Activated T-cell treated with anti-CD3 and anti-CD28 coated beads, Interleukin-2, amount 50 U/mL, for 48 hours (primary cell): ENCODE measurements at regions not wholly inside any gene's neighbourhood (a gene's known extent, or its start where the extent isn't known, plus 50 kb on each side); places are given as distances from the start of the nearest gene placed in this dataset.

Experiments used
- DNase-seq, 2 experiments: peaks; one replicate each; pipeline ENCODE4 v3.0.0-alpha.2; 2020

DNA sequence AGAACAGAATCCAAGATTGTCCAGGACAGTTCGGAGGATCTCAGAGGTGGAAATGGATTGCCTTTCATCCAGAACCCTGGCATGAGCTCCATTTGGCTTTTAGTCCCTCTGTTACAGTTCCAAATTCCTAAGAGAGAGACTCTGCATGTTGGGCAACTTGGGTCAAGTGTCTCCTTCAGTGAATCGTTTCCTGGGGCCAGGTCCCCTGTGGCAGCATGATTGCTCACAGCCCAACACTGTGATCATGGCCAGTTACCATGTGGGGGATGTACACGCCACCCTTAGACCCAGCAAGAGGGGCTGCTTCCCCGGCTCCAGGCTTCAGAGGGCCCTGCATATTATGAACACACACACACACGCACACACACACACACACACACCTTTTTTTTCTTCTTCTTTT, 118.6 kb upstream of the GLI2 start:
- DNase-seq: no peak

DNA sequence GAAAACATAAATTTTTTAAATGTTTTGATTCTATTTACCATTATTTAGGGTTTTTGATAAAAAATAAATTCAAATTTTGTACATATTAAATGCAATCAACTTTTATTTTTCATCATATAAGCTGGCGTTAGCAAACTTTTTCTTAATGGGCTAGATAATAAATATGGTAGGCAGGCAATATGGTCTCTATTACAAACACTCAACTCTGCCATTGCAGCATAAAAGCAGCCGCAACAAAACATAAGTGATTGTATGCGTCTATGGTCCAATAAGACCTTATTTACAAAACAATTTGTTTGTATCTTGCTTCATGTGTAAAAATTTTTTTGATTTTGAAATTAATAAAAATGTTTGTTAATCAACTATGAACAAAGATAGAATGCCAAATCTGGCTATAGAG, 116.8 kb upstream of the GLI2 start:
- no peak for DNase-seq

DNA sequence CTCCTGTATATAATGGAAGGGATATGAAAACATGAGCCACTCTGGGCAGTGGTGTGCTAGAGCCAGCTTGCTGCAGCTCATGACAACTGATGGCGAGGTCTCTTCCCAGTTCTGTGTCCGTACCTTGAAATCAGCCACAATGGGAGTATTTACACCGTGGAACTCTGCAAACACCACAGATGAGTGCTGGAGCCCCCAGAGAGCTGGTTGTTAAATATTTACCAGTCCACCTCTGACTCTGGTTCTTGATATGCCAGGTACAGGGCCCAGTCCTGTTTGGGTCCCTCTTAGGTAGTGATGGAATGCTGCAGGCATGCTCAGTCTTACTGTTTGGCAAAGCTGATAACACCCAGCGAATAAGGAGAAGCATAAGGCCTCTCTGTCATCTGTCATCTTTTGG, 116.1 kb upstream of the GLI2 start:
- DNase-seq: no peak

DNA sequence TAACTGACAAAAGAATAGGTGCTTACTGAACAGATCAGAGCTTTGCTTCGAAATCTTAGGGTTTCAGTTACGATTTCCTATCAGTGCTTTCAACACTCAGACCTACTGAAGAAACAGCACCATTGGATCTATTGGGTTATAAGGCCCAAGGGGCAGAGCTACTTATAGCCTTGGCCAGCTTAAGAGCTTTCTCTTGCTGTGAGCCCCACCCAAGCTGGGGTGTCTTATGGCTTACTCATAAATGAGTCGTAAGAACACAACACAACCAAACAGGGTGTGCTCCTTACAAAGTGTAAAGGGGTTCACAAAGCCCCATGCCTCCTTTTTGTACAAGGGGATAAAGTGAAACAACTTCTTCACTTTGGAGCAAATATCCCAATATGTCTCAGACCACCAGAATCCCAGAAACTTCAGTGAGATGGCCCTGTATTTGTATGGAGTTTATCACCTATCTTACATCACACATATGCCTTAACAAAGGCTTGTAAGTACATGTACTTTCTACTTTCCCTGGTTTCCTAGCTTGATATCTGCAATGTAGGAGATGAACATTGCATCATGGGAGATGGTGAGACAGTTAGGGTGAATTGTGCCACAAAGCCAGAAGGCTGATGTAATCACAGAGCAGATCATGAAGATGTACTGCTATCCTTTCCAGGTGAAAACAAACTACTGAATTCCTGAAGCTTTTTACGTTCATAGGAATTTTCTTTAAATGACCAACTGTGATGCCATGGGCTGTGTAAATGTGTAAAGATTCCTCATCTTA, 115.5 kb upstream of the GLI2 start:
- DNase-seq: no peak

DNA sequence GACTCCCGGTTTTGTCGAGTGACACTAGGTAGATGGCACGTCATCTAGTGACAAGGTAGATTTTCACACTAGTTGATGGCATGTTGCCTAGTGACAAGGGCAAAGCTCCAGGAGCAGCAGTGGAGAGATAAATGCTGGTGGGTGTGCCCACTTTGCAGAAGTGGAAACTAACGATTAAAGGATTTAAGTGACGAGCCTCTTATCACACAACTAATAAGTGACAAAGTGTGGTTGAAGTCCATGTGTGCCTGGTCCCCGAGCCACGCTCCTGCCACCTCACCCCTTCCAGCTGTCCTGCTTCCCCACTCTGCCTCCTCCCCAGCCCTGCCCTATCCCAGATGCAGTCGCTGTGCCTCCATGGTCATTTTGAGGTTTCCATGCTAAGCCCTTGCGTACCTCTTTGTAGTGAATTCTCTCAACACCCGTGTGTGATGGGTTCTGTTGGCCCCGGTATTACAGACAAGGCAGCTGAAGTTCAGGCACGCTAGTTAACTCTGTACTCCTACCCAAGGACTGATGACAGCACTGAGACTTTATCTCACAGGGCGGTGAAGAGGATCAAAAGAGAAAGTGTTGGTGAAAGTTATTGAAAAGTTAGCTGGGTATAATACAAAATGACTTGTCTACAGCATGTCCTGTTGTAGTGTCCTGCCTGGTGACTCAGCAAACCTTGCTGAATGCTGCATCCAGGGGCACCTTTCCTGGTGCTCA, 113.4 kb upstream of the GLI2 start:
- no peak for DNase-seq

DNA sequence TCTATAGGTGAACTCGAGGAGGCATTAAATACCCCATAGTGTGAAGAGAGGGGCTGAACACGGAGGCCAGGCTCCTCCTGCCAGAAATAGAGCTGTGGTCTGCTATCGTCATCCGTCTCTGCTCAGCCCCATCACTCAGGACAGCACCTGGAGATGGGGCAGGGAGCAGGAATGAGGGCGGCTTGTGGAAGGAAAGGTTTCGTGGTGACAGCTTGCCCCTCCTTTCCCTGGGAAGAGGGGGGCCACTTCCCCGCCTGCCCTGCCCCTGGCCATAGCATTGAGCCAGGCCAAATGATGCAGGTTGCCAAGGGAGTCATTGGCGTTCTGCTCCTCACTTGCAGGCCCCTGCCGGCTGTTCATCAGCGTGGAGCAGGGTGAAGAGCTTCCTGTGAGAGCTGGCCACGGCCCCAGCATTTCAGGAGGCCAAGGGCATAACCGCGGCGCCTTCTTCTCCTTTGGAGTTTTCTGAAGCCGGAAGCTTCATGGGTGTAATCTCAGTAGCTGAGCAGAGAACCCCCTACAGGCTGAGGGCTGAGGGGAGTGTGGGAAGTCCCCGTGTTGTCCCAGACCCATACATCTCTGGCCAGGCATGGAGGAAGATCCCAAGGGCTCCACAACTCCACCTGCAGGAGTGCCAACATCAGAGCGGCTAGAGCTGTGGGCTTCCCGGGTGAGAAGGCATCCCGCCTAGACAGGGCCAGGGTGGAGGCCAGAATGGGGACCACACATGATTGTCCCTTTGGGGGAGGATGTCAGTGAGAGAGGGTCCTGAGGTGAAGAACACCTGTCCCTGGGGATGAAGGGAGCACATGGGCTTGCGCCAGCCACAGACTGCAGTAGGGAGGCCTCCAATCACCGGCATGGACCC, 112.5 kb upstream of the GLI2 start:
- no peak for DNase-seq

DNA sequence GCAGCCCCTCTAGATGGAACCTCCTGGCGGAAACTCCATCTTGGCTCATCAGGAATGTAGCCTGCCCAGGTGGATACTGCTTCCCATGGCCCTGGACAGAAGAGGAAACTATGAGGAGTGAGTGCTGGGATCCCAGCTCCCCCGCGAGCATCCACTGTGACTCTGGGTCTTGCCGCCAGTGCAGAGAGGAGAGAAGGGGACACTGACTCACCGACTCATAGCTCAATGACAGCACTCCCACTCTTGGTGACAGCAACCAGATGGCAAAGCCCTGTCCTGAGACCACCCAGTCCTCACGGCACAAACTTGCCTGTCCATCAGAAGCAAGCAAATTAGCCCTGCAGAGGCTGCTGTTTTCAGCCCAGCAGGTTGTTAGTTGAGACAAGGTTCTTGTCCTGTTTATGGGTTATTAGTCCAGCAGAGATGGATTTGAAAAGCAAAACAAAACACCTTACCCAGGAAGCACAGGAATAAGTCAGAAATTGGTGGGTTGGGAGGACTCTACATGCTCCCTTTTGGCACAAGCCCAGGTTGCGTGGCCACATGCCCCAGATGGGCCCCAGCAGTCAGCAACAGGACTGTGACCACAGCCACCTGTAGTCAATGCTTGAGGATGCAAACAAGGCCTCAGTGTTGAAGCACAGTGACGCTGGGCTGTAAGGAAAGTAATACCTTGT, 111.5 kb upstream of the GLI2 start:
- no peak for DNase-seq

DNA sequence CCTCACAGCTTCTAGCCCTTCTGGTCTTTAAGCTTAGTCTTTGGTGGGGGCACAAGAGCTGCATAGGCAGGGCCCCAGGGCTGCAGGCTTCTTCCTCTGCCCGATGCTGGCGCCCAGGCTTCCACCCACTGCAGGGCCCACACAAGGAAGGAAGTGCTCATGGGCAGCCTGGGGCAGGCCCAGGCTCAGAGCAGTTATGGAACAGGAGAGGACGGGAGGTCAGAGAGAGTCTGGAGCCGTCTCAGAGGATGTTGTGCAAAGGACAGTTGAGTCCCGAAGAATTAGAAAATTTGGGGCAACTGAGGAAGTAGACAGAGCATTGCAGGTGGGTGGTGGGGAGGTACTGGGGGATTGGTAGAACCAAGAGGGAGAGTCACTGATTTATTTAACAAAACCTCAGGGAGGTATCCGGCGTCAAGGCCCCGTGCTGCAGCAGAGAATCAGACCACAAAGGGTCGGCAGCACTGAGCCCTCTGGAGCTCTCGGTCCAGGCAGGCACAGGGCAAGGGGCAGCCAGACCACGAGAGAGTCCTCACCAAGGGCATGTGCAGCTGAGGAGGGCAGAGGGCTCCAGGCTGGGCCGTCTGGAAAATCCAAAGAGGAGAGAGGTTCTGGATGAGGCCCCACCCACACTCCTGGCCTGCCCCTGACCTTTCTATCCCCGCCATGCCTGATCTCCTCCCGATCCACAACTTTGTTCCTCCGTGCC, 110.8 kb upstream of the GLI2 start:
- no peak for DNase-seq

DNA sequence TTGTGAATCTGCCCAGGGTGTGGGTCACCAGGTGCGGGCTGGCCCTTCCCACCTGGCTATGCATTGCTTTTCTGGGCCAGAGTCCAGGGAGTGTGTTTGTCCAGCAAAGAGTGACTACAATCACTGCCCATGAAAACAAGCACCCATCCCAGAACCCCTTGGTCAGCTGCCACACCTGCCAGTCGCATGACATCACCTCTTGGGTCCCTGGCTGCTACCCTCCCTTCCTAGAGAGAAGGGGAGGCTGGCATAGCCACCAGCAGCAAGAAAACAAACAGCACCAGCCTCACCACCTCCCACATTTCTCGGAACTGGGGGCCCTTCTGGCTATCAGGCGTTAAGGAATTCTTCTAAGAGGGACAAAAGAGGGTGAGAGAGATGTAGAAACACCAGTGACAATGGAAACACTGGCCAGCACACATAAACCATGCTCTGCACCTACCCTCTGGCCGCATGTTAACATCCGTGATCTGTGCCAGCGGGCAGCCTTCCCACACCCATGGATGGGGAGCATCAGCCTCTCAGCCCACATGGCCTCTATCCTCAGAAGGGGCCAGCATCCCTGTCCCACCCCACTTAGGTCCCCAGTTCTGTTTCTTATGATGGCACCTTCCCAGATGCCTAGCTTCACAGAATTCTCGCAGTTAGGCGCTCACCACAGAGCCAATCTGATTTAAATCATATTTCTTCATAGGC, 109.7 kb upstream of the GLI2 start:
- no peak for DNase-seq

DNA sequence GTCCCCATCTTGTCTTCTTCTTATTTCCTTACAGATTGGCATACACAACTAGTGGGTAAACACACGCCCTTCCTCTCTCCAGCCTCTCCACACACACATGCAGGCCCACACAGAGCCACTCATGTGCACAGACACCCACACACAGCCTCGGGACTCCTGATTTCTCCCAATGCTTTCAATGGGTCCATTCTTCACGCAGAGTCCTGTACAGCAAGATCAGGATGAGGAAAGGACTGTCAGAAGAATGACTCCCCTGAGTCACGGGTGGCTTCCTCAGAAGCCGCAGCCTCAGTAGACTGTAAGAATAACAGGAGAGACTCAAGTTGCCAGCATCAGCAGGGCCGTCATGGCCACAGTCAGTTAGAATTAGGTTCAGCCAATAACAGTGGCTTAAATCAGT, 109.1 kb upstream of the GLI2 start:
- DNase-seq: no peak

DNA sequence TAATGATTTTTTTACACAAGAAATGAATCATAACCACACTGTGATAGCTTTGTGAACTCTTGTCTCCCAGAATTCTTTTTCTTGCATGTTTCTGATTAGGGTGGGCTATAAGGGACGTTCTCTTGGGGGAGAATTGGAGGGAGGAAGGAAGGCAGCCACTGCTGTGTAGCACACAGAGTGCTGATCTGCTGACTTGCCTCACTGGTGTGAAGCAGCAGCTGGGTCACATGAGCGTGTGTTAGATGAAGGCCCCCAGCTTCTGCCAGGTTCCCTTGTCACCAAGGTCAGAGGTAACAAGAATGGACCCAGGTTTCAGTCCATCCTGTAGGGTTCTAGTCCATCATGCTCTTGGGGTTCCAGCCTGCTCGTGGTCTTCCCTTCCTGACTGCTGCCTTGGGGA, 107.4 kb upstream of the GLI2 start:
- no peak for DNase-seq

DNA sequence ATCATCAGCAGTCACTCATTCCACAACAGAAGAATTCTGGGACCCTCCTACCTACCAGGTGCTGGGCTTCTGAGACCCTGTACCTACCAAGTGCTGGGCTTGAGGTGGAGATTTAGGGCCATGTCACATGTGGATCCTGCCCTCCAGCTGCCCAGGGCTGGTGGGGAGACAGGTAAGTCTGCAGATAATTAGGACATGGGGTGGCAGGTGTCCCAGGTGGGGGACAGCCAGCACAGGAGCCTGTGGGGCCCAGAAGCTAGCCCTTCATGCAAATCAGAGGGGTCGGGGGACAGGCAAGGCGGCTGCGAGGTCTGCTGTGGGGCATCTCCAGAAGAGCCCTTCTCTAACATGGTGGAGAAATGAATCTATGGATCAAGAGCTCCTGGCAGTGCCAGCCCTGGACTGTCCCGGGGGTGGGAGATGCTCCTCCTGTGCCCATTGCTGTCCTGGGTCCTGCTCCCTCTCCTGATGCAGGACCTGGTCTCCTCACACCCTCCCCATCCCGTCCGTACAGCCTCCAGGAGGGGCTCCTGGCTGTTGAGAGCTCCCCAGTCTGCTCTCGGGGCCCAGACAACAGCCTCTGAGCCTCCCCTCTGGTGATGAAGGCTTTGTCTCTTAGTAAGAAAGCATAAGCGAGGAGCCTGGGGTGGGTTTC, 106.3 kb upstream of the GLI2 start:
- DNase-seq: no peak

DNA sequence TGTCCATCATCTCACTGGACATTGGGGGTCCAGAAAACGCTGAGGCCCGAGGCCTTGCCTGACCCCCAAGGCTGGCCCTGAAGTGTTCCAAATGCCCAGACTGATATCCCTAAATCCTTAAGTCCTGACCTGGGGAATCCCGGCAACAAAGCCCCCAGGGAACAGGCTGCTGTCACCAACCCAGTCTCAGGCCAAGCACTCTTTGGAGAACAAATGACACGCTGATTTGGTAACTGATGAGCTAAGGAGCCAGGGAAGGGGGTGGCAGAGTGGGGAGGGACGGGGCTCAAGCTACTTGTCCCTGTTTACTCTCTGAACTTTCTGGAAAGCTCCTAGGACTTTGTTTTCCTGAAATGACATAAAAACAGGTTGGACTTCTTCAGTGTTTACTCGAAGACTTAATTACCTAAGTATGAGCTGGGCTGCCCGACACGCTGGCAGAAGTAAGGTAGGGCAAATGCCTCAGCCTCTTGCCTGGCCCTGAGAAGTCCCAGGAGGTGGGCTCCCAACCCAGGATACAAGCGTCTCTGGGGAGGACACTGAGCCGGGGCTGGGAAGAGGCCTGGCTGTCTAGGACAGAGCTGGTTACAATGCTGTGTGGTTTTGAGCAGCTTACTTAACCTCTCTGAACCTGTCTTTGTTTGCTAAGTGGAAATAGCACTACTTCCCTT, 105.5 kb upstream of the GLI2 start:
- DNase-seq: no peak

DNA sequence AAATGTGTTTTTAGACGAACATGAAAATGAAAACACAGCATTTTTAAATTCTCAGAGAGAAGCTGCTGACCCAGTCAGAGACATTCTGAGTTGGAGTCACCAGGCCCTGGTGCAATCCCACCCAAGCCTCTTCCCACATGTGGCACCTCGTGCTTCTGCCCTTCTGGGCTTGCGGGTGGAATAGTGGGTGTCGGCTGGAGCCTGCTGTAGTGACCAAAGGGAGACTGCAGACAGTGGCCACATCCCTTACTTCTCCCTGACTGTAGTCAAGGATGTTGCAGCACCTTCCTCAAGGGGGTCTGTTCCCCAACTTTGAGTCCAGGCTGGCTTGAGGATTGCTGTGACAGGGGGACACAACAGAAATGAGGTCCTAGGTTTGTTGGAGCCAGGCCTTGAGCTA, 104.4 kb upstream of the GLI2 start:
- no peak for DNase-seq

DNA sequence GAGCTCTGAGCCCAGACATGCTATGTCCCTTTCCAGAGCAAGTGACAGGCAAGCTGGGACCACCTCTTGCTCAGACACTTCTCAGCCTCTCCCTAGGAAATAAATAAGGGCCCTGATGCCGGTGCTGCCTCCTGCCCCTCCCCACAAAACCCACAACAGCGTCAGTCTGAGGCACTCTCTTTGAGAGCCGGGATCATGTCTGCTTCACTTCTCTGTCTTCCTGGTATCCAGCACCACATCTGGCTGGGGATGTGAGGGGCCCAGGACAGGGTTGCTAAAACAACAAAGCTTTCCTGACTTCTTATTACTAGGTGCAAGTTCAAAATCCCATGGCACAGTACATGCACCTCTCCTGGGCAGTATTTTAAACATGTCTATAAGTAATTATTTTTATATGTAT, 103.9 kb upstream of the GLI2 start:
- no peak for DNase-seq

DNA sequence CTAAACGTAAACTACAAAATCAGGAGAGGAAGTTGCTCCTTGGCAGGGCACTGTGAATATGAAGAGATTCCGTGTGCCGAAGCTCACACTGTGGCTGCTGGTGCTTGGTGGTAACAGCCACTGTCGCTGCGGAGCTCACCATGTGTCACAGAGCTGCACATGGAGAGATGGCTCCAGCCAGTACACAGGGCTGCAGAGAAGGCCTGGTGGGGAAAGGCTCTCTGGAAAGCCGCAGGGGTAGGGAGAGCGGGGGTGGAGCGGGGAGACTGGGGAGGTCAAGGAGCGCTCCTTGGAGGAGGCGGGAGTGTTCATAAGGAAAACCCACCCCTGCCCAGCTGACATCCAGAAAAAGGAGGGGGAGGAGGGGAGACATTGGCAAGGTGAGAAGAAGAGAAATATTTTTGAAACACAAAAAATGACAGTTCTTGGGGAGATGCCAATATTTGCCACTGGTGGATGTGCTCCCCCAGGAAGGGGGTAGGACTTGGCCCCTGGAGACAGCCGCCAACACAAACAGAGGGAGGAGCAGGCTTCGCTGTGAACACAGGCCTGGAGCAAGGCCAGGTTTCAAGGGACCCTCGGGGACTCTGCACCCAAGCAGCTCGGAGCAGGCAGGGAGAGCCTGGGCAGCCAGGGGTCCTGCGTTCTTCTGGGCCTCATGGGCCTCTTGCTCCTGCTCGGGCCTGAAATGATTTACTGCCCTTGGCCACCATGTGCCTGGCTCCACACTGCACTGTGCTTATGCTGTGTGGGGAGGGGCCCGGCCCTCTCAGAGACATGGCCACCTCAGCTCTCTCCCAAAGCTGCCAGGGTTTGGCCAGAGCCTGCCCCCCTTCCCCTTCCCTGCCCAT, 102.6 kb upstream of the GLI2 start:
- DNase-seq: no peak

DNA sequence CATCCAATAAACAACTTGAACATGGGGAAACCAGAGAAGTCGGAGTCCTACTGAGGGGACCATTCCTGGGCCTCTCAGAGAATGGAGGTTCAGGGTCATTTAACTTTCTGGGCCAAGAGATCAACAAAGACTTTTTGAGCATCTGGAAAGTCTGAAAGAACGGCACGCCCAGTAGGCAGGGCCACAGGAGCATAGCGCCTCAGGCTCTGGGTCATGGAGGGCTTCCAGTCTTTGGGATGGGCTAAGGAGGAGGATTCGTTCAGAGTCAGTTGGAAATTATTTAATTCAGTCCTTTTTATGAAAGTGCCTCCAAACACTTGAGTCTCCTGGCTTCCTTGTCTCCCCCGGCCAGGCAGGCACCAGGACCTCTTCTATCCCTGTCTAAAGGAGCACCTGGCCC, 101.1 kb upstream of the GLI2 start:
- no peak for DNase-seq

DNA sequence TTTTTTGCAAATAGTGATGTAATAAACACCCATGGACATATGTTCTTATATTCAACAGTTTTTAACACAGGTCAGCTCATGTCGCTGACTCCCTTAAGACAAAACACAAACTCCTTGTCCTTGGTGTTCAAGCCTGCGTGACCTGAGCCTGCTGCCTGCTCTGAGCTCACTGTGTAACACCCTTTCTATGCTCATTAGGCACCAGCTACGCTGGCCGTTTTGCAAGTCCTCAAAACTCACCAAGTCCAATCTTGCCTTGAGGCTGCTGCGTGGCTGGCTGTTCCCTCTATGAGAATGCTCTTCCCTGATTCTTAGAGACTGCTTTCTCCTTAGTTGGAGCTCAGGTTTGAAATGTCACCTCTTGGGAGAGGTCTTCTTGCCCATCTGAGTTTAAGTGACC, 100.5 kb upstream of the GLI2 start:
- DNase-seq: no peak

DNA sequence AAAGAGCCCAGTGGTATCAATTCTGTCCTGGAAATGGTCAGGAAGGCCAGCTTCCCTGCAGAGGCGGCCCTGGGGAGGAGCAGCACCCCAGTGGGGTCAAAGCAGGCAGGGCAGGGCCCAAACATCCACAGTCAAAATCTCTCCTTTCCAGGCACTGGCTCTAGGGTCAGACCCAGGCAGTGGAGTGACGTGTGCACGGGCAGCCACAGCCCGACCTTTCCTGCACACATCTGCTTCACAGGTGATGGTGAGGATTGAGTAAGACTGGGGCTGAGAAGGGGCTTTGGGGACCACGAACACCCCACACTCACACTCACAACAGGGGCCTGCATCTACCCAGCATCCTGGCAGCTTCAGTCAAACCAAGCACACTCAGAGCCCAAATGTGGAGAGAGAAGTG, 97.8 kb upstream of the GLI2 start:
- no peak for DNase-seq

DNA sequence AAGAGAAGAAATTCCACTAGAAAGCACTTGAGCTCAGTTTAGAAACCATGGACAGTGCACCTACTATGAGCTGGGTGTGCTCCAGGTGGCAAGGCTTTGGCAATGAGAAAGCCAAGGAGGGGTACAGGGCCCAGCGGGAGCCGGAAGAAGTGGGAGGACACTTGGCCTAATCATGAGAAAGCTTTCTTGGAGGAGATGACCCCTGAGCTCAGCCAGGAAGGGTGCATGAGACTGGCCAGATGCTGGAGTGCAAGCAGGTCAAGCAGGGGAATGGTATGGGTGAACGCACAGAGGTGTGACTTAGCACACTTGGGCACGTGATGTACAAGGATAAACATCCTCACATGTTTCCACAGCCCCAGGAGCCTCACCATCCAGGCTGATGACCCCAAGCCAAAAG, 97.2 kb upstream of the GLI2 start:
- DNase-seq: no peak
